ENCODE measurements at regions not wholly inside any gene's neighbourhood (a gene's known extent, or its start where the extent isn't known, plus 50 kb on each side); places are given as distances from the start of the nearest gene placed in this dataset.

DNA sequence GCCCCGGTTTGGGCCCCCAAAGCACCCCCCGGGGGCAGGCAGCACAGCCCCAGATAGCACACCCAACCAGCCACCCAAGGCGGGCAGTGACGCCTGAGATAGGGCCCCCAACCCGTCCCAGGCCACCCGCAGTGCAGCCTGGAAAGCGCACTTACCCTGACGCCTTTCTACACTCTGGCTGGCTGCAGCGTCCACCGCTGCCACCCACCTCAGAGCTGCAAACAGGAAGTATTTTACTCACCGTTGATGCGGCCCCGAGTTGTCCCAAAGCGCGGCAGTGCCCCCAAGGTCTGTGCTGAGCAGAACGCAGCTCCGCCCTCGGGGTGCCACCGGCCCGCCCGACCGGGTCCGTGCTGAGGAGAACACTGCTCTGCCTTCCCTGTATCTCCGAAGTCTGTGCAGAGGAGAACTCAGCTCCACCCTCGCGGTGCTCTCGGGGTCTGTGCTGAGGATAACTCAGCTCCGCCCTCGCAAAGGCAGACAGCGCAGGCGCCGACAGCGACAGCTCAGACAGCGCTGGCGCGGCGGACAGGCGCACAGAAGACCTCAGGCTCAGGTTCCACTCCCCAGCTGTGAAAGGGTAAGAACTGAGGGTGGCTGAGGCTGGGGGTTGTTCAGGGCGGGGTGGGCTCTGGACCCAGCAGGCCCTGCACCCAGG is 786.9 kb downstream of the CDY1 start:
- DNase-seq (ENCODE audit: low spot score) = no peak

GRCh38 chrY:26409329-26409712 is 787.4 kb downstream of the CDY1 start:
- DNase-seq (ENCODE audit: low spot score) = no peak

Measured in H4 (cell line).